ENCODE measurements at regions not wholly inside any gene's neighbourhood (a gene's known extent, or its start where the extent isn't known, plus 50 kb on each side); places are given as distances from the start of the nearest gene placed in this dataset.

DNA sequence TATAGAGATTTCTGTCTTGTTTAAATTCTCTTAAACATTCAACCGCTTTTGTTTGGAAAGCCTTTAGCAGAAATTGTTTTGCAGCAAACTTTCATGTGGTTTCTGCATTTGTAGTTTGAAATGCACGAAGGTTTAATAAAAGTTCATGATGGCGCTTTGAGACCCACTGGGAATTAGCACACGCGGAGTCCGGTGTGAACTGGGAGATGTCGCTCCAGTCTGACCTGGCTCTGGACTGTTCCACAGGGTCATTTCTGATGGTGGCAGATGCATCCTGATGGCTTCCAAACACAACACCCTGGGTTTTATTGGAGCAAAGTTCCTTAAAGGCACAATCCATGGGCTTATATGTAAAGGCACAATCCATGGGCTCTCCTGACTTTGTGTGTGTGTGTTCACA, 78.1 kb upstream of the MTHFD1L start:
- no peaks in the 10 kb centered on the region for H3K4me1 Mint-ChIP-seq
- CTCF ChIA-PET = interaction anchor here (1.1 kb wide), 1 partner anchor 102 kb away, joined by 5 read pairs; no protein-coding TSS in a partner anchor
- POLR2A ChIA-PET = no interaction called here
- H3K27me3 Mint-ChIP-seq (ENCODE audit: low read depth) = no peaks in the 10 kb centered on the region
- no peaks in the 10 kb centered on the region for H3K36me3 Mint-ChIP-seq
- no peak overlapping the region for H3K27ac Mint-ChIP-seq
- H3K9me3 Mint-ChIP-seq = no peaks in the 10 kb centered on the region
- ATAC-seq (no peak), DNase-seq (ENCODE audit: low spot score) (no peak)
- no peak overlapping the region for H3K4me3 Mint-ChIP-seq
- TF ChIP-seq ELF4 (CRISPR knock-in tag; IDR thresholded peaks at IDR 0.05; ENCODE audit: low read depth) (no peak), OVOL2 (CRISPR knock-in tag; IDR thresholded peaks at IDR 0.05; ENCODE audit: borderline replicate concordance) (no peak), ZNF512 (CRISPR knock-in tag; IDR thresholded peaks at IDR 0.05; ENCODE audit: borderline replicate concordance) (no peak), HMGA2 (CRISPR knock-in tag; IDR thresholded peaks at IDR 0.05) (no peak), USF2 (CRISPR knock-in tag; IDR thresholded peaks at IDR 0.05) (no peak), NFE2L1 (CRISPR knock-in tag; IDR thresholded peaks at IDR 0.05) (no peak), ATF3 (CRISPR knock-in tag; conservative IDR thresholded peaks at IDR 0.05) (no peak), SMAD4 (CRISPR knock-in tag; IDR thresholded peaks at IDR 0.05) (no peak), ZBTB21 (CRISPR knock-in tag; IDR thresholded peaks at IDR 0.05; ENCODE audit: borderline replicate concordance) (no peak)
- TF ChIP-seq, protein P1, sequence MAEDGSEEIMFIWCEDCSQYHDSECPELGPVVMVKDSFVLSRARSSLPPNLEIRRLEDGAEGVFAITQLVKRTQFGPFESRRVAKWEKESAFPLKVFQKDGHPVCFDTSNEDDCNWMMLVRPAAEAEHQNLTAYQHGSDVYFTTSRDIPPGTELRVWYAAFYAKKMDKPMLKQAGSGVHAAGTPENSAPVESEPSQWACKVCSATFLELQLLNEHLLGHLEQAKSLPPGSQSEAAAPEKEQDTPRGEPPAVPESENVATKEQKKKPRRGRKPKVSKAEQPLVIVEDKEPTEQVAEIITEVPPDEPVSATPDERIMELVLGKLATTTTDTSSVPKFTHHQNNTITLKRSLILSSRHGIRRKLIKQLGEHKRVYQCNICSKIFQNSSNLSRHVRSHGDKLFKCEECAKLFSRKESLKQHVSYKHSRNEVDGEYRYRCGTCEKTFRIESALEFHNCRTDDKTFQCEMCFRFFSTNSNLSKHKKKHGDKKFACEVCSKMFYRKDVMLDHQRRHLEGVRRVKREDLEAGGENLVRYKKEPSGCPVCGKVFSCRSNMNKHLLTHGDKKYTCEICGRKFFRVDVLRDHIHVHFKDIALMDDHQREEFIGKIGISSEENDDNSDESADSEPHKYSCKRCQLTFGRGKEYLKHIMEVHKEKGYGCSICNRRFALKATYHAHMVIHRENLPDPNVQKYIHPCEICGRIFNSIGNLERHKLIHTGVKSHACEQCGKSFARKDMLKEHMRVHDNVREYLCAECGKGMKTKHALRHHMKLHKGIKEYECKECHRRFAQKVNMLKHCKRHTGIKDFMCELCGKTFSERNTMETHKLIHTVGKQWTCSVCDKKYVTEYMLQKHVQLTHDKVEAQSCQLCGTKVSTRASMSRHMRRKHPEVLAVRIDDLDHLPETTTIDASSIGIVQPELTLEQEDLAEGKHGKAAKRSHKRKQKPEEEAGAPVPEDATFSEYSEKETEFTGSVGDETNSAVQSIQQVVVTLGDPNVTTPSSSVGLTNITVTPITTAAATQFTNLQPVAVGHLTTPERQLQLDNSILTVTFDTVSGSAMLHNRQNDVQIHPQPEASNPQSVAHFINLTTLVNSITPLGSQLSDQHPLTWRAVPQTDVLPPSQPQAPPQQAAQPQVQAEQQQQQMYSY (CRISPR knock-in tag; IDR thresholded peaks at IDR 0.05) = no peak

- ChIA-PET CTCF (interaction anchor here (1.1 kb wide), 1 partner anchor 102 kb away, joined by 5 read pairs; no protein-coding TSS in a partner anchor), POLR2A (no interaction called here)
- Mint-ChIP-seq H3K9me3 (no peaks in the 10 kb centered on the region), H3K27me3 (ENCODE audit: low read depth) (no peaks in the 10 kb centered on the region), H3K4me1 (no peaks in the 10 kb centered on the region), H3K27ac (no peak overlapping the region), H3K36me3 (no peaks in the 10 kb centered on the region), H3K4me3 (no peak overlapping the region)
- DNase-seq (ENCODE audit: low spot score) (no peak), ATAC-seq (no peak)
- TF ChIP-seq, protein P2, sequence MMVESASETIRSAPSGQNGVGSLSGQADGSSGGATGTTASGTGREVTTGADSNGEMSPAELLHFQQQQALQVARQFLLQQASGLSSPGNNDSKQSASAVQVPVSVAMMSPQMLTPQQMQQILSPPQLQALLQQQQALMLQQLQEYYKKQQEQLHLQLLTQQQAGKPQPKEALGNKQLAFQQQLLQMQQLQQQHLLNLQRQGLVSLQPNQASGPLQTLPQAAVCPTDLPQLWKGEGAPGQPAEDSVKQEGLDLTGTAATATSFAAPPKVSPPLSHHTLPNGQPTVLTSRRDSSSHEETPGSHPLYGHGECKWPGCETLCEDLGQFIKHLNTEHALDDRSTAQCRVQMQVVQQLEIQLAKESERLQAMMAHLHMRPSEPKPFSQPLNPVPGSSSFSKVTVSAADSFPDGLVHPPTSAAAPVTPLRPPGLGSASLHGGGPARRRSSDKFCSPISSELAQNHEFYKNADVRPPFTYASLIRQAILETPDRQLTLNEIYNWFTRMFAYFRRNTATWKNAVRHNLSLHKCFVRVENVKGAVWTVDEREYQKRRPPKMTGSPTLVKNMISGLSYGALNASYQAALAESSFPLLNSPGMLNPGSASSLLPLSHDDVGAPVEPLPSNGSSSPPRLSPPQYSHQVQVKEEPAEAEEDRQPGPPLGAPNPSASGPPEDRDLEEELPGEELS (CRISPR knock-in tag; IDR thresholded peaks at IDR 0.05) = no peak
- TF ChIP-seq, protein P3, sequence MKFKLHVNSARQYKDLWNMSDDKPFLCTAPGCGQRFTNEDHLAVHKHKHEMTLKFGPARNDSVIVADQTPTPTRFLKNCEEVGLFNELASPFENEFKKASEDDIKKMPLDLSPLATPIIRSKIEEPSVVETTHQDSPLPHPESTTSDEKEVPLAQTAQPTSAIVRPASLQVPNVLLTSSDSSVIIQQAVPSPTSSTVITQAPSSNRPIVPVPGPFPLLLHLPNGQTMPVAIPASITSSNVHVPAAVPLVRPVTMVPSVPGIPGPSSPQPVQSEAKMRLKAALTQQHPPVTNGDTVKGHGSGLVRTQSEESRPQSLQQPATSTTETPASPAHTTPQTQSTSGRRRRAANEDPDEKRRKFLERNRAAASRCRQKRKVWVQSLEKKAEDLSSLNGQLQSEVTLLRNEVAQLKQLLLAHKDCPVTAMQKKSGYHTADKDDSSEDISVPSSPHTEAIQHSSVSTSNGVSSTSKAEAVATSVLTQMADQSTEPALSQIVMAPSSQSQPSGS (CRISPR knock-in tag; IDR thresholded peaks at IDR 0.05; ENCODE audit: borderline replicate concordance, low read depth) = no peak
- no peak for TF ChIP-seq NR1H2 (CRISPR knock-in tag; IDR thresholded peaks at IDR 0.05)
- no peak for TF ChIP-seq MYBL2 (CRISPR knock-in tag; IDR thresholded peaks at IDR 0.05)
- no peak for TF ChIP-seq ZNF416 (CRISPR knock-in tag; IDR thresholded peaks at IDR 0.05)
- no peak for TF ChIP-seq RELA (CRISPR knock-in tag; IDR thresholded peaks at IDR 0.05; ENCODE audit: borderline replicate concordance)
- TF ChIP-seq, protein P4, sequence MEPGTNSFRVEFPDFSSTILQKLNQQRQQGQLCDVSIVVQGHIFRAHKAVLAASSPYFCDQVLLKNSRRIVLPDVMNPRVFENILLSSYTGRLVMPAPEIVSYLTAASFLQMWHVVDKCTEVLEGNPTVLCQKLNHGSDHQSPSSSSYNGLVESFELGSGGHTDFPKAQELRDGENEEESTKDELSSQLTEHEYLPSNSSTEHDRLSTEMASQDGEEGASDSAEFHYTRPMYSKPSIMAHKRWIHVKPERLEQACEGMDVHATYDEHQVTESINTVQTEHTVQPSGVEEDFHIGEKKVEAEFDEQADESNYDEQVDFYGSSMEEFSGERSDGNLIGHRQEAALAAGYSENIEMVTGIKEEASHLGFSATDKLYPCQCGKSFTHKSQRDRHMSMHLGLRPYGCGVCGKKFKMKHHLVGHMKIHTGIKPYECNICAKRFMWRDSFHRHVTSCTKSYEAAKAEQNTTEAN (CRISPR knock-in tag; IDR thresholded peaks at IDR 0.05) = no peak
- TF ChIP-seq, protein P5, sequence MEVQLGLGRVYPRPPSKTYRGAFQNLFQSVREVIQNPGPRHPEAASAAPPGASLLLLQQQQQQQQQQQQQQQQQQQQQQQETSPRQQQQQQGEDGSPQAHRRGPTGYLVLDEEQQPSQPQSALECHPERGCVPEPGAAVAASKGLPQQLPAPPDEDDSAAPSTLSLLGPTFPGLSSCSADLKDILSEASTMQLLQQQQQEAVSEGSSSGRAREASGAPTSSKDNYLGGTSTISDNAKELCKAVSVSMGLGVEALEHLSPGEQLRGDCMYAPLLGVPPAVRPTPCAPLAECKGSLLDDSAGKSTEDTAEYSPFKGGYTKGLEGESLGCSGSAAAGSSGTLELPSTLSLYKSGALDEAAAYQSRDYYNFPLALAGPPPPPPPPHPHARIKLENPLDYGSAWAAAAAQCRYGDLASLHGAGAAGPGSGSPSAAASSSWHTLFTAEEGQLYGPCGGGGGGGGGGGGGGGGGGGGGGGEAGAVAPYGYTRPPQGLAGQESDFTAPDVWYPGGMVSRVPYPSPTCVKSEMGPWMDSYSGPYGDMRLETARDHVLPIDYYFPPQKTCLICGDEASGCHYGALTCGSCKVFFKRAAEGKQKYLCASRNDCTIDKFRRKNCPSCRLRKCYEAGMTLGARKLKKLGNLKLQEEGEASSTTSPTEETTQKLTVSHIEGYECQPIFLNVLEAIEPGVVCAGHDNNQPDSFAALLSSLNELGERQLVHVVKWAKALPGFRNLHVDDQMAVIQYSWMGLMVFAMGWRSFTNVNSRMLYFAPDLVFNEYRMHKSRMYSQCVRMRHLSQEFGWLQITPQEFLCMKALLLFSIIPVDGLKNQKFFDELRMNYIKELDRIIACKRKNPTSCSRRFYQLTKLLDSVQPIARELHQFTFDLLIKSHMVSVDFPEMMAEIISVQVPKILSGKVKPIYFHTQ (CRISPR knock-in tag; IDR thresholded peaks at IDR 0.05) = no peak
These were observed 77.4 kb upstream of the MTHFD1L start for GRCh38 chr6:150788089-150788488.
